ENCODE measurements at regions not wholly inside any gene's neighbourhood (a gene's known extent, or its start where the extent isn't known, plus 50 kb on each side); places are given as distances from the start of the nearest gene placed in this dataset.
A peak's percentile ranks its signal among the peaks of the same experiment; 100 is the strongest.
"Not testable (repeated sequence)": the region's sequence is repeated elsewhere in the genome, so short reads cannot be mapped to it uniquely, and the experiment has no call there.

- DNase-seq (ENCODE audit: low spot score), result no peak
Measured at GRCh38 chr5:111820072-111820471, 63.1 kb upstream of the NREP start.

- DNase-seq (ENCODE audit: low spot score), result not testable (repeated sequence)
Measured at GRCh38 chr5:111819028-111819427, 62.0 kb upstream of the NREP start.

- no peak for DNase-seq (ENCODE audit: low spot score)
Measured at GRCh38 chr5:111813537-111813936, 56.5 kb upstream of the NREP start.

- peak; percentile 33 for DNase-seq (ENCODE audit: low spot score)
Measured at GRCh38 chr5:111810112-111810511, 53.1 kb upstream of the NREP start.
